HG02885 (cell line): ENCODE measurements at regions not wholly inside any gene's neighbourhood (a gene's known extent, or its start where the extent isn't known, plus 50 kb on each side); places are given as distances from the start of the nearest gene placed in this dataset.

Experiments used
- ATAC-seq: cut with Tn5 transposase; IDR thresholded peaks from one replicate; pipeline ENCODE4 v1.9.1; 2021; ENCODE audit warnings: mild to moderate bottlenecking; ENCODE audit not compliant: unreplicated experiment, poor library complexity

GRCh38 chr7:21076054-21076453, 289.4 kb upstream of the SP8 start:
- no peak for ATAC-seq

- no peak for ATAC-seq
Observed at GRCh38 chr7:21076574-21076973, 289.9 kb upstream of the SP8 start.

- no peak for ATAC-seq
Observed at GRCh38 chr7:21077602-21078001, 290.9 kb upstream of the SP8 start.

- ATAC-seq = no peak
Observed at GRCh38 chr7:21084286-21084685, 297.6 kb upstream of the SP8 start.

GRCh38 chr7:21086688-21087087, 300.0 kb upstream of the SP8 start:
- no peak for ATAC-seq

GRCh38 chr7:21089653-21090052, 303.0 kb upstream of the SP8 start:
- no peak for ATAC-seq

- no peak for ATAC-seq
Observed at GRCh38 chr7:21092766-21093702, 306.3 kb upstream of the SP8 start.

- no peak for ATAC-seq
Observed at GRCh38 chr7:21094589-21094988, 307.9 kb upstream of the SP8 start.

GRCh38 chr7:21099432-21099831, 312.7 kb upstream of the SP8 start:
- no peak for ATAC-seq

- no peak for ATAC-seq
Observed at GRCh38 chr7:21099955-21100354, 313.3 kb upstream of the SP8 start.

- ATAC-seq = no peak
Observed at GRCh38 chr7:21101541-21101940, 314.9 kb upstream of the SP8 start.

- no peak for ATAC-seq
Observed at GRCh38 chr7:21103426-21104123, 316.9 kb upstream of the SP8 start.

- no peak for ATAC-seq
Observed at GRCh38 chr7:21104124-21104500, 317.4 kb upstream of the SP8 start.

- ATAC-seq = no peak
Observed at GRCh38 chr7:21106296-21106732, 319.6 kb upstream of the SP8 start.

- no peak for ATAC-seq
Observed at GRCh38 chr7:21107101-21107500, 320.4 kb upstream of the SP8 start.

- ATAC-seq = no peak
Observed at GRCh38 chr7:21108182-21108581, 319.7 kb upstream of the SP4 start.

GRCh38 chr7:21113609-21114415, 314.1 kb upstream of the SP4 start:
- ATAC-seq = no peak

GRCh38 chr7:21123586-21123985, 304.3 kb upstream of the SP4 start:
- no peak for ATAC-seq

GRCh38 chr7:21125297-21125696, 302.6 kb upstream of the SP4 start:
- ATAC-seq = no peak

- ATAC-seq = no peak
Observed at GRCh38 chr7:21128062-21128817, 299.6 kb upstream of the SP4 start.
